ENCODE measurements at regions not wholly inside any gene's neighbourhood (a gene's known extent, or its start where the extent isn't known, plus 50 kb on each side); places are given as distances from the start of the nearest gene placed in this dataset.
"Not testable (repeated sequence)": the region's sequence is repeated elsewhere in the genome, so short reads cannot be mapped to it uniquely, and the experiment has no call there.

DNA sequence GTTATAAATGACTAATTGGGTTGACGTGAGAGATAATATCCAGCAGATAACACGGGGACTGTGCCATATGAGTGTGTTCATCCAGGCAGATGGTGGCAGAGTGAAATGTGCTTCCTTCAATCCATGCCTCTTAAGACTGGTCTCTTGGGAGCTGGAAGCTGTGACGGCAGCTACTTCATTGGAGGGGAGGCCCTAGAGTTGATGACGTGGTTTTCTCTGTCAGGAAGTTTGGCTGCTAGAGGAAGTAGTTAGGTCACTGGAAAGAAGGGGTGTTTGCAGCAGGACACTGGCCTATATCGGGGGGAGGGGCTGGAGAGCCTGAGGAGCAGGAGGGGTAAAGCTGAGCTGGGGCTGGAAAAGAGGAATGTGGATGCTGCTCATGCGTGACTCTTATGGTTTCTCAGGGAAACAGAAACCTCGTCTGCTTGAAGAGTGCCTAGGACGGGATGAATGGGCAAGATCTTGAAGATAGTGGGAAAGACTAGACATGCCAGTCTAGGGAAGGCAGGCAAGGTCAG lies 3051.6 kb downstream of the RPIA start:
- no CpG with 5 or more reads among the region's 8 CpGs for WGBS, 2 donors (ENCODE audit: extremely low coverage in 2 of 2, insufficient read length in 2 of 2, insufficient replicate concordance in 1 of 2)
- H3K18ac ChIP-seq (ENCODE audit: low read length); H3K9me3 ChIP-seq (replicated peaks in 1 of 2; ENCODE audit: control insufficient read depth in 2 of 2, insufficient read depth in 1 of 2, low read depth in 1 of 2, low read length in 2 of 2); H4K91ac ChIP-seq (ENCODE audit: low read depth, low read length, poor library complexity); H3K4me1 ChIP-seq (ENCODE audit: control insufficient read depth in 2 of 2, insufficient read depth in 1 of 2, low read depth in 1 of 2, low read length in 2 of 2); H3K27me3 ChIP-seq (ENCODE audit: control insufficient read depth in 3 of 3, insufficient read depth in 3 of 3, low read depth in 1 of 3, low read length in 3 of 3); H2BK5ac ChIP-seq (ENCODE audit: low read length); H2BK15ac ChIP-seq (ENCODE audit: low read length); H3K4ac ChIP-seq (ENCODE audit: low read length); H2BK120ac ChIP-seq (ENCODE audit: low read depth, low read length); DNase-seq (ENCODE audit: low spot score); H3K4me3 ChIP-seq (ENCODE audit: low read length in 2 of 2); H3K4me2 ChIP-seq (ENCODE audit: insufficient read depth, low read length, poor library complexity, severe bottlenecking); H3K9ac ChIP-seq (ENCODE audit: low read depth, low read length, poor library complexity); H2AFZ ChIP-seq (ENCODE audit: low read length); H3K27ac ChIP-seq (replicated peaks; ENCODE audit: low read length); H2BK12ac ChIP-seq (ENCODE audit: low read length); H3K14ac ChIP-seq (ENCODE audit: low read length); H3K23ac ChIP-seq (ENCODE audit: low read depth, low read length, poor library complexity); H3K36me3 ChIP-seq (replicated peaks in 1 of 2; ENCODE audit: control insufficient read depth in 2 of 2, insufficient read depth in 2 of 2, low read length in 2 of 2); H4K8ac ChIP-seq (ENCODE audit: low read depth, low read length); H3K79me1 ChIP-seq (ENCODE audit: low read depth, low read length); H2AK5ac ChIP-seq (ENCODE audit: low read depth, low read length): not testable (repeated sequence)

DNA sequence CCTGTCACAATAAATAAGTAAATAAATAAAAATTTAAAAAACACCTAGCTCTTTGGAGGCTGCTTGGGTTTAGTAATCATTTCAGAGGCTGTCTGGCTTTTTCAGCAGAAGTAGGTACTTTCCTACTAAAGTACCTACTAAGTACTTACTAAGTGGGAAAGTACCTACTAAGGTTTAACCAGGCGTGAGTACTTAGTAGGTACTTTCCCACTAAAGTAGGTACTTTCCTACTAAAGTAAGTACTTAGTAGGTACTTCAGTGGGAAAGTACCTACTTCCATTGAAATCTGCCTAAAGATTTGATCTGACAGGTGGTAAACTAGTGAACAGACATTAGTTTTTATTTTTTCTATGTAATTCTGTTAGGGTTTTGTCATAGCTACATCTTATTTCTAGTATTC lies 3052.4 kb downstream of the RPIA start:
- not testable (repeated sequence) for H3K9ac ChIP-seq (ENCODE audit: low read depth, low read length, poor library complexity); H3K9me3 ChIP-seq (replicated peaks in 1 of 2; ENCODE audit: control insufficient read depth in 2 of 2, insufficient read depth in 1 of 2, low read depth in 1 of 2, low read length in 2 of 2); H3K18ac ChIP-seq (ENCODE audit: low read length); H2BK15ac ChIP-seq (ENCODE audit: low read length); H2BK5ac ChIP-seq (ENCODE audit: low read length); H2AFZ ChIP-seq (ENCODE audit: low read length); H3K14ac ChIP-seq (ENCODE audit: low read length); H3K4me2 ChIP-seq (ENCODE audit: insufficient read depth, low read length, poor library complexity, severe bottlenecking); H4K8ac ChIP-seq (ENCODE audit: low read depth, low read length); H3K4me3 ChIP-seq (ENCODE audit: low read length in 2 of 2); H3K27me3 ChIP-seq (ENCODE audit: control insufficient read depth in 3 of 3, insufficient read depth in 3 of 3, low read depth in 1 of 3, low read length in 3 of 3); H3K4me1 ChIP-seq (ENCODE audit: control insufficient read depth in 2 of 2, insufficient read depth in 1 of 2, low read depth in 1 of 2, low read length in 2 of 2); H3K27ac ChIP-seq (replicated peaks; ENCODE audit: low read length); H3K23ac ChIP-seq (ENCODE audit: low read depth, low read length, poor library complexity); H2AK5ac ChIP-seq (ENCODE audit: low read depth, low read length); H4K91ac ChIP-seq (ENCODE audit: low read depth, low read length, poor library complexity); H3K4ac ChIP-seq (ENCODE audit: low read length); H2BK120ac ChIP-seq (ENCODE audit: low read depth, low read length); H3K79me1 ChIP-seq (ENCODE audit: low read depth, low read length); H2BK12ac ChIP-seq (ENCODE audit: low read length); H3K36me3 ChIP-seq (replicated peaks in 1 of 2; ENCODE audit: control insufficient read depth in 2 of 2, insufficient read depth in 2 of 2, low read length in 2 of 2); DNase-seq (ENCODE audit: low spot score)
- WGBS, 2 donors (ENCODE audit: extremely low coverage in 2 of 2, insufficient read length in 2 of 2, insufficient replicate concordance in 1 of 2) = no CpG with 5 or more reads among the region's 1 CpG

DNA sequence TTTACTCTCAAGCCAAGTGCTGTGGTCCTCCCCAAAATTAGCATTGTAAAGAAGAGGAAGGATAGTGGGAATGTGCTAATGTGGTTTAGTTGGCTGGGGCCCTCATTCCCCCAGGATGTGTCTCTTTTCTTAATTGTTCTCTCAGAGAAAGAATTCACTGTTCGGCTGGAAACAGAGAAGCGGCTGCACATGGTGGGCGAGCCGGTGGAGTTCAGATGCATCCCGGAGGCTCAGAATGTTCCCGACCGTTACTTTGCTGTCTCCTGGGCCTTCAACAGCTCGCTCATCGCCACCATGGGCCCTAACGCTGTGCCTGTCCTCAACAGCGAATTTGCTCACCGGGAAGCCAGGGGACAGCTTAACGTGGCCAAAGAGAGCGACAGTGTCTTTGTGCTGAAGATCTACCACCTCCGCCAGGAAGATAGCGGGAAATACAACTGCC lies 3053.2 kb downstream of the RPIA start:
- DNase-seq (ENCODE audit: low spot score); H3K9me3 ChIP-seq (replicated peaks in 1 of 2; ENCODE audit: control insufficient read depth in 2 of 2, insufficient read depth in 1 of 2, low read depth in 1 of 2, low read length in 2 of 2); H3K79me1 ChIP-seq (ENCODE audit: low read depth, low read length); H2BK120ac ChIP-seq (ENCODE audit: low read depth, low read length); H3K23ac ChIP-seq (ENCODE audit: low read depth, low read length, poor library complexity); H4K8ac ChIP-seq (ENCODE audit: low read depth, low read length); H3K27ac ChIP-seq (replicated peaks; ENCODE audit: low read length); H2BK12ac ChIP-seq (ENCODE audit: low read length); H2AK5ac ChIP-seq (ENCODE audit: low read depth, low read length); H3K18ac ChIP-seq (ENCODE audit: low read length); H3K36me3 ChIP-seq (replicated peaks in 1 of 2; ENCODE audit: control insufficient read depth in 2 of 2, insufficient read depth in 2 of 2, low read length in 2 of 2); H3K4me1 ChIP-seq (ENCODE audit: control insufficient read depth in 2 of 2, insufficient read depth in 1 of 2, low read depth in 1 of 2, low read length in 2 of 2); H3K4ac ChIP-seq (ENCODE audit: low read length); H2BK15ac ChIP-seq (ENCODE audit: low read length); H3K27me3 ChIP-seq (ENCODE audit: control insufficient read depth in 3 of 3, insufficient read depth in 3 of 3, low read depth in 1 of 3, low read length in 3 of 3); H2BK5ac ChIP-seq (ENCODE audit: low read length); H4K91ac ChIP-seq (ENCODE audit: low read depth, low read length, poor library complexity); H3K9ac ChIP-seq (ENCODE audit: low read depth, low read length, poor library complexity); H3K14ac ChIP-seq (ENCODE audit: low read length): not testable (repeated sequence)
- peak overlapping the region; percentile 11 for H3K4me2 ChIP-seq (ENCODE audit: insufficient read depth, low read length, poor library complexity, severe bottlenecking)
- no CpG with 5 or more reads among the region's 16 CpGs for WGBS, 2 donors (ENCODE audit: extremely low coverage in 2 of 2, insufficient read length in 2 of 2, insufficient replicate concordance in 1 of 2)
- peak overlapping the region; percentile 83 for H2AFZ ChIP-seq (ENCODE audit: low read length)
- peak overlapping the region in 1 of 2 donors; percentile 15 for H3K4me3 ChIP-seq (ENCODE audit: low read length in 2 of 2)

GRCh38 chr2:91748902-91749301 lies 3057.4 kb downstream of the RPIA start:
- H3K4me1 ChIP-seq (ENCODE audit: control insufficient read depth in 2 of 2, insufficient read depth in 1 of 2, low read depth in 1 of 2, low read length in 2 of 2) = no peaks in the 10 kb centered on the region
- H3K4me3 ChIP-seq (ENCODE audit: low read length in 2 of 2) = no peak overlapping the region
- H3K23ac ChIP-seq (ENCODE audit: low read depth, low read length, poor library complexity) = no peak overlapping the region
- H2BK5ac ChIP-seq (ENCODE audit: low read length) = no peak overlapping the region
- no peak overlapping the region for H3K18ac ChIP-seq (ENCODE audit: low read length)
- no peak overlapping the region for H2AFZ ChIP-seq (ENCODE audit: low read length)
- DNase-seq (ENCODE audit: low spot score) = no peak
- H3K36me3 ChIP-seq (replicated peaks in 1 of 2; ENCODE audit: control insufficient read depth in 2 of 2, insufficient read depth in 2 of 2, low read length in 2 of 2) = no peaks in the 10 kb centered on the region
- H2BK12ac ChIP-seq (ENCODE audit: low read length) = no peak overlapping the region
- no peak overlapping the region for H3K9ac ChIP-seq (ENCODE audit: low read depth, low read length, poor library complexity)
- H3K9me3 ChIP-seq (replicated peaks in 1 of 2; ENCODE audit: control insufficient read depth in 2 of 2, insufficient read depth in 1 of 2, low read depth in 1 of 2, low read length in 2 of 2) = no peaks in the 10 kb centered on the region
- H3K79me1 ChIP-seq (ENCODE audit: low read depth, low read length) = no peaks in the 10 kb centered on the region
- no peak overlapping the region for H3K4ac ChIP-seq (ENCODE audit: low read length)
- no CpG with 5 or more reads among the region's 52 CpGs for WGBS, 2 donors (ENCODE audit: extremely low coverage in 2 of 2, insufficient read length in 2 of 2, insufficient replicate concordance in 1 of 2)
- no peak overlapping the region for H2BK15ac ChIP-seq (ENCODE audit: low read length)
- H3K27me3 ChIP-seq (ENCODE audit: control insufficient read depth in 3 of 3, insufficient read depth in 3 of 3, low read depth in 1 of 3, low read length in 3 of 3) = no peaks in the 10 kb centered on the region
- no peak overlapping the region for H3K4me2 ChIP-seq (ENCODE audit: insufficient read depth, low read length, poor library complexity, severe bottlenecking)
- no peak overlapping the region for H2BK120ac ChIP-seq (ENCODE audit: low read depth, low read length)
- no peak overlapping the region for H3K14ac ChIP-seq (ENCODE audit: low read length)
- H3K27ac ChIP-seq (replicated peaks; ENCODE audit: low read length) = no peak overlapping the region
- H4K8ac ChIP-seq (ENCODE audit: low read depth, low read length) = no peak overlapping the region
- no peak overlapping the region for H4K91ac ChIP-seq (ENCODE audit: low read depth, low read length, poor library complexity)
- H2AK5ac ChIP-seq (ENCODE audit: low read depth, low read length) = no peak overlapping the region

Data from neuronal stem cell (in vitro differentiated cells).